SH-SY5Y (cell line): ENCODE measurements at regions not wholly inside any gene's neighbourhood (a gene's known extent, or its start where the extent isn't known, plus 50 kb on each side); places are given as distances from the start of the nearest gene placed in this dataset.

Source experiments
- GATA2 ChIP-seq: IDR thresholded peaks from 2 replicates; pipeline ENCODE4 v1.6.1; 2011; ENCODE audit warnings: mild to moderate bottlenecking, low read depth, low read length
- GATA3 ChIP-seq: IDR thresholded peaks from 2 replicates; pipeline ENCODE4 v1.6.1; 2011; ENCODE audit warnings: low read depth, mild to moderate bottlenecking, low read length, moderate library complexity

- TF ChIP-seq GATA3 = no peak
- TF ChIP-seq GATA2 = no peak
Measured at GRCh38 chr2:4130651-4131050, 427.3 kb downstream of the DCDC2C start.
